Activated T-cell treated with anti-CD3 and anti-CD28 coated beads for 48 hours (primary cell): ENCODE measurements at regions not wholly inside any gene's neighbourhood (a gene's known extent, or its start where the extent isn't known, plus 50 kb on each side); places are given as distances from the start of the nearest gene placed in this dataset.

Experiments used
- DNase-seq: peaks from one replicate; pipeline ENCODE4 v3.0.0-alpha.2; 2020; ENCODE audit warnings: low read depth

GRCh38 chr12:98280152-98280551 lies 235.2 kb upstream of the TMPO start:
- no peak for DNase-seq

- no peak for DNase-seq
These were observed 234.8 kb upstream of the TMPO start for GRCh38 chr12:98280621-98281020.

GRCh38 chr12:98291828-98292227 lies 223.6 kb upstream of the TMPO start:
- no peak for DNase-seq

GRCh38 chr12:98294051-98294805 lies 221.2 kb upstream of the TMPO start:
- no peak for DNase-seq

- DNase-seq = no peak
These were observed 219.7 kb upstream of the TMPO start for GRCh38 chr12:98295681-98296080.

- no peak for DNase-seq
These were observed 218.8 kb upstream of the TMPO start for GRCh38 chr12:98296462-98297079.

GRCh38 chr12:98297538-98297937 lies 217.9 kb upstream of the TMPO start:
- no peak for DNase-seq

GRCh38 chr12:98308141-98308540 lies 207.2 kb upstream of the TMPO start:
- no peak for DNase-seq

- no peak for DNase-seq
These were observed 197.2 kb upstream of the TMPO start for GRCh38 chr12:98317939-98318899.

- DNase-seq = no peak
These were observed 195.5 kb upstream of the TMPO start for GRCh38 chr12:98319716-98320425.

- no peak for DNase-seq
These were observed 190.4 kb upstream of the TMPO start for GRCh38 chr12:98325003-98325402.

GRCh38 chr12:98328467-98328866 lies 186.9 kb upstream of the TMPO start:
- no peak for DNase-seq

- DNase-seq = no peak
These were observed 185.8 kb upstream of the TMPO start for GRCh38 chr12:98329589-98329988.

GRCh38 chr12:98332642-98333041 lies 182.7 kb upstream of the TMPO start:
- no peak for DNase-seq

- DNase-seq = no peak
These were observed 180.6 kb upstream of the TMPO start for GRCh38 chr12:98334768-98335167.

GRCh38 chr12:98341026-98341425 lies 174.4 kb upstream of the TMPO start:
- no peak for DNase-seq

- no peak for DNase-seq
These were observed 173.7 kb upstream of the TMPO start for GRCh38 chr12:98341732-98342131.

- no peak for DNase-seq
These were observed 172.3 kb upstream of the TMPO start for GRCh38 chr12:98343002-98343567.

GRCh38 chr12:98344046-98344930 lies 171.1 kb upstream of the TMPO start:
- no peak for DNase-seq

- DNase-seq = no peak
These were observed 170.0 kb upstream of the TMPO start for GRCh38 chr12:98345308-98345876.
